Tibial nerve (tissue), 3 donors: ENCODE measurements at regions not wholly inside any gene's neighbourhood (a gene's known extent, or its start where the extent isn't known, plus 50 kb on each side); places are given as distances from the start of the nearest gene placed in this dataset.

ENCODE experiments used
- EP300 ChIP-seq, 2 donors: sonication (generic); formaldehyde crosslinking; IDR thresholded peaks; one replicate each; pipeline ENCODE4 v1.6.1; 2017; ENCODE audit warnings: antibody characterized with exemption in 2 of 2, mild to moderate bottlenecking in 1 of 2
- POLR2A ChIP-seq, 2 donors: fragments of 450-650 bp; IDR thresholded peaks; one replicate each; pipeline ENCODE4 v1.6.1; 2017; ENCODE audit warnings: antibody characterized with exemption in 2 of 2, mild to moderate bottlenecking in 2 of 2, moderate library complexity in 2 of 2

- TF ChIP-seq EP300 (IDR thresholded peaks at IDR 0.05): no peak
- TF ChIP-seq POLR2A (IDR thresholded peaks at IDR 0.05): no peak
Observed at GRCh38 chr5:93250424-93250823, 330.6 kb downstream of the NR2F1-AS1 start.
